HT1080 (cell line): ENCODE measurements at regions not wholly inside any gene's neighbourhood (a gene's known extent, or its start where the extent isn't known, plus 50 kb on each side); places are given as distances from the start of the nearest gene placed in this dataset.

Experiments used
- DNase-seq: peaks from one replicate; pipeline ENCODE4 v3.0.0-alpha.2; 2015; ENCODE audit warnings: low read depth

DNA sequence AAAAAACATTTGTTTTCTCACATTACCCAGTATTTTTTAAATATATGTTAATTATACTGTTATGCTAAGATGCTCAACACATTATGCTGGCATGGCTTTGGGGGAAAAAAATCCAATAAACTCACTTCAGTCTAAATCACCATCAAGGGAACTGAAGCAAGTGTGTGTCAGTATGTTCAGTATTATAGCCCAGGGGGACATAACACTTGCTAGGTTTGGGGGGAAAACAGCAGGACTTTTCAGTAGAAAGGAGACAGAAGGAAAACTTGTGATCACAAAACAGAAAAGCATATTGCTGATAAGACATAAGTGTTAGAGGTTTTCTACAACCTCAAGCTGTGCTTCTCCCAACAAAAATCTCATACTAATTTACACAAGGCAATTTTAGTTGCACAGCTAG lies 1759.9 kb upstream of the PCDH20 start:
- DNase-seq: no peak

GRCh38 chr13:63167699-63168337 lies 1752.2 kb upstream of the PCDH20 start:
- no peak for DNase-seq

DNA sequence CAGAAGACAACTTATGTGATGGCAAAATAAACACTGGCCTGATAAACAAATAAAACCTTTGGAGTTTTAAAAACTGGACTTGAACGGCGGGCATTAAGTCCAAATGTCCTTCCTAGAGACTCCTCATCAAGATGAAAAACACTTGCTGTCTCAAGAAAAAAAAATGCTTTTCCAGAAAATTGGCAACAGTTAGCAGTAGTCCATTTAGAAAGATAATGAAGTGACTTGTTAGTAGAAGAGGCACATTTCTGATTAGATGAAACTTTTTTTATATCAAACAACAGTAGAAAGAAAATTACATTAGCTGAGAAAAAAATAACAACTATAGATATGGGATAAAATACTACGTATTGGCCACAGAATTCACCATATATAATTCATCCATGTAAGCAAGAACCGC lies 1750.7 kb upstream of the PCDH20 start:
- DNase-seq: no peak

- no peak for DNase-seq
These were observed 1748.3 kb upstream of the PCDH20 start for GRCh38 chr13:63163903-63164302.

DNA sequence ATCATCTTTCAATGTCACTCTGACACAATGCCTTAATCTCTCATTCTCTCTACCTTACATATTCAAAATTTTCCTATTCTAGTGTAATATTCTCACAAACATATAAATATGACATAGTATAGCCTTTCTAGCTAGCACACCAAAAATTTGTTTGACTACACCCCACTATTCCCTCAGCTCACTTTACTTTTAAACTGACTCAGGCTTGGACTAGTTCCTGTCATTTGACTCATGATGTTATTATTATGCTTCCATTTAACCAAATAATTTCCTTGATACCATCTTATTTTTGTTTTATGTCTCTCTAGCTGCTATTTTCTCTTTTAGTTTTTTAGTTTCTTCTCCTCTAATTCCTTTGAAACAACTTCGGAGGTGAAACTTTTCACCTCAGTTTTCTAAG lies 1745.6 kb upstream of the PCDH20 start:
- DNase-seq: no peak

GRCh38 chr13:63156816-63157215 lies 1741.2 kb upstream of the PCDH20 start:
- no peak for DNase-seq

DNA sequence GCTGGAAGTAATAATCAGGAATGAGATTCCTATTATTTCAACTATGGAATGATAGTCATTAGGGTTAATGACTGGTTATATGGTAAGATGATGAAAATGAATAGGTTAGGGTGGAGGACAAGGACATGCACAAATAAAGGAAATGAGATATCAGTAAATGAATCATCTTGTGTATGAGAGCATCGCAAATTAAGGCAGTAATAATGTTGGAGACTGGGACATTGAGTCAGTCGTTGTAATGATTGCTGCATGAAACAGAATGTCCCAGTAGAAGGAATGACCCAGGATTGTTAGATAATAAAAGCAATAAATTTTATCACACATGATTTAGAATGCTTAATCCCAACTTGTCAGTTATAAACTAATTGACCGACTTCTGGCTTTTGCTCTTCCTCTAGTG lies 1733.7 kb upstream of the PCDH20 start:
- DNase-seq: no peak

GRCh38 chr13:63139277-63139676 lies 1723.6 kb upstream of the PCDH20 start:
- no peak for DNase-seq

- DNase-seq: no peak
These were observed 1714.3 kb upstream of the PCDH20 start for GRCh38 chr13:63129995-63130394.

- DNase-seq: no peak
These were observed 1713.1 kb upstream of the PCDH20 start for GRCh38 chr13:63128716-63129115.

GRCh38 chr13:63124863-63125262 lies 1709.2 kb upstream of the PCDH20 start:
- peak; percentile 3 for DNase-seq

- no peak for DNase-seq
These were observed 1705.2 kb upstream of the PCDH20 start for GRCh38 chr13:63120883-63121282.

DNA sequence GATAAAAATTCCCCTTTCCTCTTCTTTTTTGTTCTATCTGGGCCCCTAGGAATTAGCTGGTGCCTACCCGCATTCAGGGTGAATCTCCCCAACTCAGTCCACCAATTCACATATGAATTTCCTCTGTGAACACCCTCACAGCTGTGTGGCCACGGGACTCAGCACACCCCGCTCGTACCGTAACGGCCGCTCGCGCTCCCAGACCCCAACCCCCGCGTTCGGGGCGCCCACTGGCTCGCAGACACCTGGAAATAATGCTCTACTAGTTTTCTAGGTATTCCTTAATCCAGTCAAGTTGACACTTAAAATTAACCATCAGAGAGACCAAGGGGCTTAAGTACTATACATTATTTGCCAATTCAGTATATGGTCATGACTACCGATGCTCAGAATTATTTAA lies 1702.1 kb upstream of the PCDH20 start:
- no peak for DNase-seq

GRCh38 chr13:63112799-63113395 lies 1697.2 kb upstream of the PCDH20 start:
- no peak for DNase-seq

DNA sequence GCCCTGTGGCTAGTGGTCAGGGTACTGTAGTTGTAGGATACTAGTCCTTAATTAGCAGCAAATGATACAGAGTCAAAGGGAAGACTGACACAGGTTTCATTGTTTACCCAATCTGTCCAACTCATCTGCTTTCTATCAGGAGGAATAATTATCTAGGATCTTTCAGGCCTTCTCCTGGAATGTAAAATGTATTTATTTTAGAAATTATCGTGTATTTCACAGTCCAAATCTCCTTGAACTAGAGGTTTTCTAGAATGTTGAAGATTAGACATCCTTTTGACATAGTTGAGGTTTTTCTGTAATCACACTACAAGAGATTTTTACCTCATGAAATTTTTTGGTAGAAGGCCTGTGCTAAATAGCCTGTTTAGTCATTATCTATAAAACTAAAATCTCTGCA lies 1694.8 kb upstream of the PCDH20 start:
- no peak for DNase-seq

DNA sequence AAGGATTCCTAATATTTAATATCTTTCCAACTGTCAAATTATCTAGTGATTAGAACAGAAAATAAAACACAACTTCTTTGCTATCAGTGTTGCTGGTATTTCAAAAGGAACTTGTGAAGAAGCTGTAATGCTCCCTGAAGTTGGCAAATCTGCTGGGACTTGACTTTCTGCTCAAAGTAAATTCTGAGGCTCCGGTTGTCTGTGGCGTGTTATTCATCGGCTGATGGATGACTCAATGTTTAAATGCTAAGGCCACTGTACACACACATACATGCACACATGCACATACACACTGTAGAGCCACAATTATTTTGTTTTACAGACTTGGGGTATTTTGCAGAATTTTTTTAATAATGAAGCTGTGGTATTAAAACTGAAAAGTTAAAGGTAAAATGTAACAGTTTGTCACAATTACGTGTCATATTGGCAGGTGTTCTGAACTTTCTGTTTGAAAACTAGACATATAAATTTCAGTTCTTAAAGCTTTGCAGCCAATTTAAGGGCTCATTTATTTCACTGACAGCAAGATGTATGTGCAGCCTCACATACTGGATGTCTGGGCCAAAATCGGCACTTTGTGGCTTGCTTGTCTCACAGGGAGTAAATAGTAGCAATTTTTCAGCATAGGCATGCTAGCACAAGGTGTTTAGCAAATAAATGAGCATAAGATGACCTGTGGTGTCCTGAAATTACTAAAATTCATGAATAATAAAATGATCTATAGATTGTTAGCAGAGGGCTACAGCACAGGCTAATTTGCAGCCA lies 1691.7 kb upstream of the PCDH20 start:
- peak; percentile 38 for DNase-seq

DNA sequence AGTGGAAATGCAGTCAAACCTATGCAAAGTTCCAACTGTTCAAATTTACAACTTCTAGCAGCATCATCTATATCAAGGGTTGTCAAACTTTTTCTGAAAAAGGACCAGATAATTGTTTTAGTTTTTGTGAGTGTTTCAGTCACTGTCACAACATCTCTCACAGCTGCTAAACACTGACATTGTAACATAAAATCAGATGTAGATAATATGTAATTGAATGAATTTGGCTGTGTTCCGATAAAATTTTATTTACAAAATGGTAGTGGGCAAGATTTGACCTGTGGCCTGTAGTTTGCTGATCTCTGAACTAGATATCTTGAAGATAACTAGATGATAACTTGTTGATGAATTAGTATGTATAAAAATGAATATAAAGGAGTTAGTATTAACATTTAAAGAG lies 1679.1 kb upstream of the PCDH20 start:
- DNase-seq: no peak

- DNase-seq: no peak
These were observed 1678.3 kb upstream of the PCDH20 start for GRCh38 chr13:63093907-63094469.

DNA sequence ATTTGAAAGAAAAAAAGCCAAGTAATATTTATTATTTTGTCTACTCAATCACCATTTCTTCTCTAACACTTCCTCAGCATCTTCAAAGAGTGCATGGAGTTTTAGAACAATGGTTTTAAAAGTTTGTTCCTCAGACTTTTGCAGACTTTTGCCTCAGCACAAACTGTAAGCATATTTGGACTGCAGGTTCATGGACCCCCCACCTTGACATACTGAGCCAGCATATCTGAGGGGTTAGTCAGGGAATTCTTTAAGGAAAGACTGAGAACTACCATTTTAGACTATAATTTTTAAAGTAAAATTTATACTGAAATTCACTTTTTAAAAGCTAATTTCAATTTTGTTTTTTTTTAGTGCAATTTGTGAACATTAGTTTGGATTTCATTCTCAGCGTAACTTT lies 1676.8 kb upstream of the PCDH20 start:
- no peak for DNase-seq

- no peak for DNase-seq
These were observed 1674.9 kb upstream of the PCDH20 start for GRCh38 chr13:63090524-63090923.

GRCh38 chr13:63088226-63088625 lies 1672.6 kb upstream of the PCDH20 start:
- DNase-seq: peak; percentile 33

GRCh38 chr13:63086286-63086685 lies 1670.6 kb upstream of the PCDH20 start:
- no peak for DNase-seq

DNA sequence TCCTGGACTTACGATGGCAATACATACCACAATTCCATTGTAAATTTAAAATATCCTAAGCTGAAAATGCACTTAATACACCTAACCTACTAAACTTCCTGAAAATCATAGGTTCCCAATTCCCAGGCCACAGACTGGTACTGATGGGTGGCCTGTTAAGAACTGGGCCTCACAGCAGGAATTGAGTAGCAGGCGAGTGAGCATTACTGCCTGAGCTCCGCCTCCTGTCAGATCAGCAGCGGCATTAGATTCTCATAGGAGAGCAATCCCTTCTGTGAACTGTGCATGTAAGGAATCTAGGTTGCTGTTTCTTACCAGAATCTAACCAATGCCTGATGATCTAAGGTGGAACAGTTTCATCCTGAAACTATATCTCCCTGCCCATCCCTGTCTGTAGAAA lies 1670.2 kb upstream of the PCDH20 start:
- no peak for DNase-seq
